ENCODE measurements at regions not wholly inside any gene's neighbourhood (a gene's known extent, or its start where the extent isn't known, plus 50 kb on each side); places are given as distances from the start of the nearest gene placed in this dataset.

- TF ChIP-seq POLR2A (IDR thresholded peaks at IDR 0.05) (no peak), CTCF (IDR thresholded peaks at IDR 0.05) (no peak), POLR2AphosphoS5 (IDR thresholded peaks at IDR 0.05) (no peak)
These were observed 326.8 kb downstream of the PTPRU start for GRCh38 chr1:29563092-29563491.
